NCI-H1105 treated with DMSO at 0.1 percent for 48 hours (cell line): ENCODE measurements at regions not wholly inside any gene's neighbourhood (a gene's known extent, or its start where the extent isn't known, plus 50 kb on each side); places are given as distances from the start of the nearest gene placed in this dataset.
"Not testable (repeated sequence)": the region's sequence is repeated elsewhere in the genome, so short reads cannot be mapped to it uniquely, and the experiment has no call there.

Experiments used
- DNase-seq: peaks from one replicate; lab custom pipeline; 2025; lab: John Stamatoyannopoulos, UW

GRCh38 chr2:217585362-217585761, 417.4 kb downstream of the TNS1 start:
- DNase-seq = no peak

GRCh38 chr2:217580407-217580806, 422.4 kb downstream of the TNS1 start:
- not testable (repeated sequence) for DNase-seq

- DNase-seq = no peak
Observed at GRCh38 chr2:217573571-217573970, 429.2 kb downstream of the TNS1 start.

GRCh38 chr2:217570394-217570793, 432.4 kb downstream of the TNS1 start:
- no peak for DNase-seq

- no peak for DNase-seq
Observed at GRCh38 chr2:217568289-217568971, 434.4 kb downstream of the TNS1 start.

- DNase-seq = no peak
Observed at GRCh38 chr2:217563565-217563964, 439.2 kb downstream of the TNS1 start.

GRCh38 chr2:217562871-217563480, 439.8 kb downstream of the TNS1 start:
- DNase-seq = no peak

- DNase-seq = no peak
Observed at GRCh38 chr2:217559084-217559483, 443.7 kb downstream of the TNS1 start.

- no peak for DNase-seq
Observed at GRCh38 chr2:217555081-217555876, 447.5 kb downstream of the TNS1 start.

GRCh38 chr2:217553679-217554078, 449.1 kb downstream of the TNS1 start:
- DNase-seq = no peak

GRCh38 chr2:217553202-217553601, 449.6 kb downstream of the TNS1 start:
- DNase-seq = no peak

- DNase-seq = no peak
Observed at GRCh38 chr2:217552081-217552480, 450.7 kb downstream of the TNS1 start.

GRCh38 chr2:217551252-217551899, 451.4 kb downstream of the TNS1 start:
- DNase-seq = no peak

- no peak for DNase-seq
Observed at GRCh38 chr2:217539126-217539525, 463.7 kb downstream of the TNS1 start.

- DNase-seq = no peak
Observed at GRCh38 chr2:217538719-217539118, 464.1 kb downstream of the TNS1 start.

- no peak for DNase-seq
Observed at GRCh38 chr2:217535957-217536708, 466.7 kb downstream of the TNS1 start.

- DNase-seq = no peak
Observed at GRCh38 chr2:217530392-217531090, 472.3 kb downstream of the TNS1 start.

GRCh38 chr2:217529271-217529670, 473.5 kb downstream of the TNS1 start:
- no peak for DNase-seq

GRCh38 chr2:217527590-217528202, 475.1 kb downstream of the TNS1 start:
- no peak for DNase-seq

GRCh38 chr2:217525076-217525475, 477.7 kb downstream of the TNS1 start:
- no peak for DNase-seq

- no peak for DNase-seq
Observed at GRCh38 chr2:217523286-217523685, 479.5 kb downstream of the TNS1 start.
